DLD1 (cell line): ENCODE measurements at regions not wholly inside any gene's neighbourhood (a gene's known extent, or its start where the extent isn't known, plus 50 kb on each side); places are given as distances from the start of the nearest gene placed in this dataset.

Experiments used
- in situ Hi-C: cut with HindIII; loops from 2 replicates; pipeline ENCODE4 v1.10.0; 2017; ENCODE audit warnings: low sequenced_read_pairs

DNA sequence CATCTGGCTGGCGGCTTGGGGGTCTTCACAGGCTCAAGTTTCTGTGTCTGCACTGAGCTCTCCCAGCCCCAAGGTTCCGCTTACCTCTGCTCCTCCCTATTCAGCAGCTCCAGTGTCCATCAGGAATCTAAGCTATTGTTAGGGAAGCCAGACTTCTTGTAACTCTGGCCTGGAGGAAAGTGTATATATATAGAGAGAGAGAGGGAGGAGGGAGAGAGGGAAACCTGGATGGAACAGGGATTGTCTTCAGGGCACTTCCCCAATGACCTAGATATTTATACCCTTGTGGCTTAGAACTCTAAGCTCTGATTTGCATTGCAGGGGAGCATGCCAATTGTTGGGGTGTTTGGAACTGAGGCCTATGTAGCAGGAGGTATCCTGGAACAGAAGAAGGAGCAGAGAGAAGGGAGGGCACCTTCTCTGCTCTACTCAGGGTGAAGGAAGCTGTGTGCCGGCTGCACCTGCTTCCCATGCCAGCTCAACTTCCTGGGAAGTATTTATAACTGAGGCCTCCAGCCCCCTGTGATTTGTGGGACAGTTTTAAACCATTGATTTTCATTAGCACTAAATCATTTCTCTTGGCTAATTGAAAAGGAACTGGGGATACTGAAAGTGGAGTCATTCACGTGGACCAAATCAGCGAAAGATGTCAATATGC, 70.9 kb downstream of the NAV1 start:
- in situ Hi-C loops, result no loop called here

DNA sequence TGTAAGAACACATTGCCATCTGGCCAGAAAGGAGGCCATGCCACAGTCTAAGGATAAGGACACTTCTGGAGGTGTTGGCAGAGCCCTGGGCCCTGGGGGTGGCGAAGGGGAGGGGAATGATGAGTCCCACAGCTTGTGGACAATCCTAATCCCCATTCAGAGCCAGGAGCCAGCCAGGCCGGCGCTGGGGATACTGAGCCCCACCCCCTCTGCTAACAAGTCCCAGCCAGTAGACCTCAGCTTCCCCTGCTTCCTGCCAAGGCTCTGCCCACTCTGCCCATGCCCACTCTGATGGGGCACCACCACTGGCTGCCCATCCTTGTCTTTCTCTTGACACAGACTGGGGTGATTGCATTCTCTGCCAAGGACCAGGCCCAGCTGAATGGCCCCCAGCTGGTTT, 71.9 kb downstream of the NAV1 start:
- in situ Hi-C loops, result no loop called here

DNA sequence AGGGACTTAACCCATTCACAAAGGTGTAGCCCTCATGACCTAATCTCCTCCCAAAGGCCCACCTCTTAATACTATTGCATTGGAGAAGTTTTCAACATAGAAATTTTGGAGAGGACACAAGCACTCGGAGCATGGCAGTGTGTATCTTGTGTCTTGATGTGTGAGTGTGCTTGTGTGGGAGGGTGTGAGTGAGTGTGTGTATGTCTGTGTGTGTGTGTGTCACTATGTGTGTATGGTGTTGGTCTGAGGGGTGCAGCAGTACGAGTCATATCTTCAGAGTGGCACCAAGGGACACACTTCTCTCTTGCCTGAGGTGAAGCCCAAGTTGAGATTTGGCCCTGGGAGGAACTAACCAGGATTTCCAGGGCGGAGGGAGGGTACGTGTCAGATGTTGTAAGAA, 73.7 kb downstream of the NAV1 start:
- in situ Hi-C loops, result no loop called here

DNA sequence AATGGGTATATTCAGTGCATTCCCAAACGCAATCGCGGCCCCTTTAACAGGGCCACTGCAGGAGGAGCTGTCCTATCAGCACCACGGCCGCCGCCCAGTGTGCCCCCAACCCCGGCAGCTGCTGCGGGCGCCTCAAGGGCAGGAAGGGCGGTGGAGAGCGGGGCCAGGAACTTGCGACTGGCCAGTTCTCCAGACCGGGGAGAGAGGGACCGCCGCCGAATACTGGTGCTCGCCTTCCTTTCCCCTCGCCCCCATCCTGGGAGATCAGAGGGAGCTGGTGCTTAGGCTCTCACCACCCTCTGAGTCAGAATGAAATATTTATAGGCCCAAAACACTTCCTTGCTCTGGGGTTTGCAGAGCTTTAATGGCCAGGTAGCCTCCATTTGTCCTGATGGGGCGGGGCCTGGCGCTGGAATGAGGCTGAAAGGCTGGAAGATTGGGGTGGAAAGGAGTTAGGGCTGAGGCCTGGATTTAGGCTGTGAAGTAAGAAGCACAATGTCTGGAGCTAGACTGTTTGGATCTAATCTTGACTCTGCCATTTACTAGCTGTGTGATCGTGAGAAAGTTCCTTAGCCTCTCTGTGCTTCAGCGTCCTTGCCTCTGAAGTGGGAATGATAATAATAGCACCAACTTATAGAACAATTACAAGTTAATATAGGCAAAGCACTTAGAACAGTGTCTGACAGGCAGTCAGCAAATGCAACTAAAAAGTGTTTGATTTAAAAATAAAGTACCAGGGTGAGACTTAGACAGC, 75.5 kb downstream of the NAV1 start:
- in situ Hi-C loops, result no loop called here

DNA sequence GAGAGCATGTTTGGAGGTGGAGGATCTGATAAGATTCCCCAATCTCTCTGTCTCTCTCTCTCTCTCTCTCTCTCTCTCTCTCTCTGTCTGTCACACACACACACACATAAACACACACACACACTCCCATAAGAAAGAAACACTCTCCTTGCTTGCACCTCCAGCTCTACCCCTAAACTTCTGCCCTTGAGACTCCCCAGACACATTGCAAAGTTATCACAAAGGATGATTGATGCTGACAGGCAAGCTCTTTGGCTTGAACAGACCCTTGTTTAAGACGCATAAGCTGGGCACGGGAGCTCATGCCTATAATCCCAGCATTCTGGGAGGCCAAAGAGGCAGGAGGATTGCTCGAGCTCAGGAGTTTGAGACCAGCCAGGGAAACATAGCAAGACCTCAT, 78.2 kb downstream of the NAV1 start:
- in situ Hi-C loops, result no loop called here

DNA sequence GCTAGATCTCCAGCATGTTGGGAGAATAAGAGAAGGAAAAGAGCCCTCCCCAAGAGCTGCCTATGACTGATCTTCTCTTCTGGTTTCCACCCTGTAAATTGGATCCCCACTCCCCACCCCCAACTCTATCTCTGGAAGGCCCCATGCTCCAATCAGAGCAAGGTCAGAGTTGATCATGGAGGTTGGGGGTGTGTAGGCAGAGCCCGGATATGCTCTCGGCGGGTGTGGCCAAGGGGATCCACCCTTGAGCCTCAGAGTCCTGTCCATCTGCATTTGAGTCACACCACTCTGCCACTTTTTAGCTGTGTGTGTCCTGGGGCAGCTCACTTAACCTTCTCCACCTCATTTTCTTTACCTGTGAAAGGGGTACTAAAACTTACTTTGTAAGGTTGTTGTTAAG, 79.5 kb downstream of the NAV1 start:
- in situ Hi-C loops, result no loop called here

DNA sequence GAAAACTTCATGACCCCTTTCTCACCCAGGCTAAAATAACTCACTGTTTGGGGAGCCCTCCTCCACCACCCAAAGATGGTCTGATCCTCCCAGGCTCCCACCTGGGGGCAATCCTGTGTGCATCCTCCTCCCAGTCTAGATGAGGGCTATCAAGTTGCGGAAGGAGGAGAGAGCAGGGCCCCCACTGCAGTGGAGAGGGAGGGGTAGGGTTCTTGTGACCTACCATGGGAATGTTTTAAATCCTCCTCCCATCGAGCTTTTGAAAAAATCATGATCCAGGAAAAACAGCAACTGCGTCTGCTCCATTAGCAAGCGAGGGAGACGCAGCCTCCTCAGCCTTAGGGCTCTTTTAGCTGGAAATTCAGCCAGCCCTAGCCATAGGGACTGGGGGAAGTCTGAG, 80.0 kb downstream of the NAV1 start:
- in situ Hi-C loops, result no loop called here

DNA sequence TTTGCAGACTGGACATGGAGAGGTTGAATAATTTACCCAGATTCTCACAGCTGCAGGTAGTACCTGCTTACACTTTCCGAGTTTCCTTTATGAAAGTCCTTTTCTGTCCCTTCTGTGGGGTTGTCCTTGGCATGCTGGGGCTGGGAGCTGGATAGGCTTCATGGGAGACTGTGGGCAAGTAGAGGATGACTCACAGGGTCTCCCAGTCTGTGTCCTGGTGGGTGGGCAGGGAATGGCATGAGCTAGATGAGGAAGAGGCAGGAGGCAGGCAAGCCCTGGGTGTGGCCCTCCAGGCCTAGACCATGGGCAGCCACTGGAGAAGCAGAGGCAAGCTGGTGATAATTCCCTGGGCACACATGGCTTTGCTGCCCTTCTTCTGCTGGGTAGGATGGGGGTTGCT, 80.6 kb downstream of the NAV1 start:
- in situ Hi-C loops, result no loop called here

DNA sequence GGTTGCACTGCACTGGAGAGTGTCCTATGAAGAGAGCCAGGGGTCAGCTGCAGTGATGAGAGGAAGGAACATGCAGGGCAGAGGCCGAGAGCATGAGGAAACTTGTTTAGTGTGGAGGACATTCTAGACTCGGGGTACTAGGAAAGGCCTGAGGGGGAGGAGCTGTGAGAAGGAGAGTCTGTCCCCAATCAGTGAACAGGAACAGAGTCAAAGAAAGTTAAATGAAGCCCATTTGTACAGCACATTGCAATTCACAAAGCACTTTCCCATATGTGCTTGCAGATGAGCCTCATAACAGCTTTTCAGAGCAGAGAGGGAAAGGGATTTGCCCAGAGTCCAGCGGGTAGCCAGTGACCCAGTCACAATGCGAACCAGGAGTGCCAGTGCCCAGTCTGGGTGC, 83.4 kb downstream of the NAV1 start:
- in situ Hi-C loops, result no loop called here

DNA sequence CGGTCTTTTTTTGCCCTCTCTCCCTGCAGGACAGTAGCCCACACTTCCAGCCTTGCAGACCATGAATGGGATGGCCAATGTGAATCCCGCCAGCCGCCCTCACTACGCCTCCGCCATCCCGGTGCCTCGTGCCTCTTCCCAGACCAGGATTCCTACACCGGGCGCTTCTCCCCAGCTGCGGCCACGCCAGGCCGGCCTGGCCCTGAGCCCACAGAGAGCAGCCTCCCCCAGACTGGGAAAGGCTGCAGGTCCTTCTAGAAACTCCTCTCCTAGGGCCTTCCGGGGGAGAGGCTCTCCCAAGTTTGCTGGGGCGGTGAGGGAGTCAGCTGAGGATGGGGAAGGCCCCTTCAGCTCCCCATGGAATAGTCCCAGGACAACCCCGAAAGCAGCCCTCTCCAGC, 83.9 kb downstream of the NAV1 start:
- in situ Hi-C loops, result no loop called here

DNA sequence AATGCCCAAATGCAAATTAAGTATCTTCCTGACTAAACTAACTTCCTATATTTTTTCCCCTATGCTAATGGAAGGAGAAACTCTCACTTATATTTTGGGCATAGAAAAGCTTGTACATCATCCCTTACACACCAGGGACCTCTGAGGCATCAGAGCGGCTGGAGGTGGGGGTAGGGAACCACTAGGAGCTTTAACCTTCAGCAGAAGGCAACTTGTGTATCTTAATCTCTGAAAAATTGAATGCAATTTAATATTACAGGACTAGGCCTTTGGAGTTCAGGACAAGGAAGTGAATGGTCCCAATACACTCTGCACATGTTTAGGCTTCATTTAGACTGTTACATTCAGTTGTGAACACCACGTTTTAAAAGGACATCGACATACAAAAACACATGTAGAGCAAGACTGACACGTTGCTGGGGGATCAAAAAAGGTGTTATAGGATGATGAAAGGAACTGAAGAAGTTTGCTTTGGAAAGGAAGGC, 85.9 kb downstream of the NAV1 start:
- in situ Hi-C loops, result no loop called here

DNA sequence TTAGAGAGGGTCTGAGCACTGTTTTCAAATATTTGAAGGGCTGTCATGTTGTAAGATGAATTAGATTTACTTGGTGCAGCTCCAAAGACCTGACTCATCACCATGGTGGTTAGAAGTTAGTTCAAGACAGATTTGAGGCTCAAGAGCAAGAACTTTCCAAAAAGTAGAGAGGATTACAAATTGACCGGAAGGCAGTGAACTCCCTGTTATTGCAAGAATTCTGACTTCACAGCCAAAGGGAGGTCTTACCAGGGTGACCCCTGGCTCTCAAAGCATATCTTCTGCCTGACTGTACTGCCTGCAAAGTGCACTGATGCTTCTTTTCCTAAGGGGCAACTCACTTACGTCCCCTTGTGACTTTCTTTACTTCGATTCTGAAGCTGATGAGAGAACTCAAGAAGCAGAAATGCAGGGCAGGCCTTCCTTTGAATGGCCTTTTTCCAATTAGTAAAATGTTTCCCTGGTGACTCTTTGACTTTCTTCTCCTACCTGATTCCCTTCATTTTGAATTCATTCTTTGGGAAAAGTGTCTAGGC, 86.4 kb downstream of the NAV1 start:
- in situ Hi-C loops, result no loop called here

DNA sequence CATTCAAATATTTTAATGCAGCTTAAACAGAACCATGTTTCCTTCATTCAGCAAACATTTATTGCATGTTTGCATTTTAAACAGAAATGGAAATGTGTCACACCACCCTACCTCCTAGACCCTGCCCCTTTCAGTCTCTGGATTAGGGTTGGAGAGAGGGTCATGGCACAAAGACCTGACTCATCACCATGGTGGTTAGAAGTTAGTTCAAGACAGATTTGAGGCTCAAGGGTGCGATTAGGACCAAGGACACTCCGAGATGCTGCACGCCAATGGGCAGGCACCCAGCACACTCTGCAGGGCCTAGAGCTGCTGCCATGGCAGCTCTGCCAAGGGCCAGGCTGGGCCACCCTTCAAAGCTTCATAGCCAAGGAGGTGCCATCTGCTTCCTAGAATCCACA, 86.9 kb downstream of the NAV1 start:
- in situ Hi-C loops, result no loop called here

DNA sequence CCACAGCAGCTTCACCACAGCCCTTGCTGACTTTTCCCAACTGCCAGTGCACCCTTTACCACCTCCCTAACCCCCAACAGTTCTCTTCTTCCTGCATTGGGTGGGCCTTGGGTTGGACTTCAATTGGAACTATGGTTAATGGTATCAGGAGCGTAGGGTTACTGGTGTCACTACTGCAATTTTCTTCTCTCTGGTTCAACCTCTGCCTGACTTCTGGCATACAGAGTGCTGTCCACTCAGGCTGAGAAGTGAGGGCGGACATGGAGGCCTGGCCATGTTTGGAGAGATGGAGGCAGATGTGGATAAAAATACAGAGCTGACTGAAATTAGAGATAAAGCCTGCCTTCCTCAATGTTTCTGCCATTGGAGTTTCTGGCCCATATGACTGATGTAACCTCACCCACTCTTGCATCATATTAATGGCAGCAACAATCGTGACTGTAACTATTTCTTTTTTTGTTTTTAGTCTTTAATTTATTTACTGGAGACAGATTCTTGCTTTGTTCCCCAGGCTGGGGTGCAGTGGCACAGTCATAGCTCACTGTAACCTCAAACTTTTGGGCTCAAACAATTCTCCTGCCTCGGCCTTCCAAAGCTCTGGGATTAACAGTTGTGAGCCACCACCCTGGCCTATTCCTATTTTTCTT, 87.8 kb downstream of the NAV1 start:
- in situ Hi-C loops, result no loop called here

DNA sequence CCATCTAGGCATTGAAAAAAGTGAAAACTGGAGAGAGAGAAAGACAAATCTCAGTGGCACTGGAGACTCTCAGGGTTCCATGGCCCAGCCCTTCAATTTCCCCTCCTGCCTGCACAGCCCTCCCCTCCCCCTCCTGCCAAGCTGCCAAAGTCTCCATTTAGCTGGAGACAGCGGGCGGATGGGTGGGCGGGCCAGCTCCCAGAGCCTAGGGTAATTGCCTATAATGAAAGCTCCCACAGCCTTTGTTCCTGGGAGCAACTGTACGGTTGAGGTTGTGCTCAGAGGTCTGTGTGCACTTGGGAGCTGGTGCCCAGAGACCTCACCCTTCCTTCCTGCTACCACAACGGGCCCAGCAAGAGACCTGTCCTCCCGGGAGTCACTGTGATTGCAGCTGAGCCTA, 89.6 kb downstream of the NAV1 start:
- in situ Hi-C loops, result no loop called here

DNA sequence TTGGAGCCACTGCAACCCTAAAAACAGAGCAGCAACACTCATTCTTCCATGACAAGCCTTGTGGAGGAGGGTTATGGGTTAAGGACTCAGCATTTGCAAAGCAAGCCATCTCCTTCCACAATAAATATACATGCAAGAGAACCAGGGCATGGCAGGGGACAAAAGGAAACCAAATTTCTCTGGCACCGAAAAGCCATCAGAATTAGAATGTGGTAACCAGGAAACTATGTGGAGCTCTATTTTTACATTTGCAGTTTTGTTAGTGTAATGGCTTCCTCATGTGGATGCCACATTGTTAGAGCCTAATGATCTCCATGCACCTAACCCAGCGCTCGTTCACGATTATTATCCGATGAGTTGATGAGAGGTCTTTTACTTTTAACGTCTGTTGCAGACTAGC, 91.7 kb downstream of the NAV1 start:
- in situ Hi-C loops, result no loop called here

DNA sequence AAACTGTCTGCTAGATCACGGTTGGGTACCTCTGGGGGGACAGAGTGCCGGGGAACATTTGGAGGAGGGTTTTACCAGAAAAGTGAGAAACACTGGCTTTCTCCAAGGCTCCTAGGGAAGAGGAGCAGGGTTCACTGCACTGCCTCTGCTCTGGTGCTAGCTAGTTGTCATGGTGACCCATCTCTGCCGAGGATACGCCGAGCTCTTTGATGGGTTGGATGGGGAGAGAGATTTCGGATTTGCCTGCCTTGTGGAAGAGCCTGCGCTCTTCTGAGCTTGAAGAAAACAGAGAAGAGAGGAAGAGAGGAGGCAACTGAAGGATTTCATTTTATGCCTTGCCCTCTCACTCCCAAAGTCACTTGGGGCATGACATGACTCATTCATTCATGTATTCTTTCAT, 92.1 kb downstream of the NAV1 start:
- in situ Hi-C loops, result no loop called here

DNA sequence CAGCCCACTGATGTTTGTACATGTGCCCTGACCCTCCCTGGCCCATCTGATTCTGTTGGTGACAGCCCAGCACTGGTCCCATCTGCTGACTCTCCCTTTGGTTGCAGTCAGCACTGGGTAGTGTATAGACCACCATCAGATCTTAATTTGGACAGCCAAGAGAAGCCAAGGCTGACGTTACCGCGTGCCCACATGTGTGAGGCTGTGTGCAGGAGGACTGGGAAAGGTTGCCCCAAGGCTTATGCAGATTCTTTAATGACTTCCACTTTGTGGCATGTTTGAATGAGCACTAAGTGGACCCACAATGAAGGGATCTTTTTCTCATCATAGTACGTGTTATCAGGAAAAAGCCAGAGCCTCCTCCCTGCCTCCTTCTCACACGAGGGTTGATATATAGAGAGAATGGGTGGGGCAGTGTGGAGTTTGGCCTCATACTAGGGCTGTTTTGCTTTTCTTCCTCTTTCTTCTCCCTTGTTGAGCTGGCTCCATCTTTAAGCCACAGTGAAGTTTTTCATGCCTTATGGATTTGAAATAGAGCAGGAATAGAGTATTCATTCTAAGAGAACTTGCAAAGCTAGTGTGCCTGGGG, 93.5 kb downstream of the NAV1 start:
- in situ Hi-C loops, result no loop called here

DNA sequence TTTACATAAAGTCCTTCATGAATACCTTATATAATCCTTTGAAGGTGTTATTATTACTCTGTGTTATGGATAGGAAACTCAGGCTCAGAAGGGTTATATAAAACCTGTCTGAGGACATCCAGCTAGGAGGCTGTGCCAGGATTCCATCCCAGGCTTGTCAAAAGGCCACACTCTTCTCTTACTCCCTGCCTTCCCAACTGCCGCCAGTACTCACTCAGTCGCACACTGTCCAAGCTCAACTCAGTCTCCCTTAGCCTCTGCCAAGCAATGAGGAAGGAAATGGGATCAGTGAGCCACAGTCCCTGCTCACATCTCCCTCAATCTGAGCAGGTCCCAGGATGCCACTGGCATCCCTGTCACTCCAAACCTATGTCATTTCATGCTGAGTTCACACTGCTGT, 94.4 kb downstream of the NAV1 start:
- in situ Hi-C loops, result no loop called here

DNA sequence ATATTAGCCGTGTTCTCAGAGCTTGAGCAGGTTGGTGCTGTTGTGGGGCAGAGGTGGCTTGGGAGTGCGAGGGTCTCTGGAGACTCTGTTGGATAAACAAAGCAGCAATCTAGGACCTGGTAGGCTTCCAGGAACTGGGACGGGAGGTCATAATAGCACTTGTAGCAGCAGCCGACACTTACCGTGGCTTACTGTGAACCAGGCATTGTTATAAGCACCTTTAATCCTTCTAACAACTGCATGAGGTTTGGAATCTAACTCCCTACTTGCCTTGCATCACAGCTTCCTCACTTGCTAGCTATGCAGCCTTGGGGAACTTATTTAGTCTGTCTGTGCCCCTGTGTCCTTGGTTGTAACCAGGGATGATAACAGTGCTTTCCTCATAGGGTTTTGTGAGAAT, 94.9 kb downstream of the NAV1 start:
- in situ Hi-C loops, result no loop called here

DNA sequence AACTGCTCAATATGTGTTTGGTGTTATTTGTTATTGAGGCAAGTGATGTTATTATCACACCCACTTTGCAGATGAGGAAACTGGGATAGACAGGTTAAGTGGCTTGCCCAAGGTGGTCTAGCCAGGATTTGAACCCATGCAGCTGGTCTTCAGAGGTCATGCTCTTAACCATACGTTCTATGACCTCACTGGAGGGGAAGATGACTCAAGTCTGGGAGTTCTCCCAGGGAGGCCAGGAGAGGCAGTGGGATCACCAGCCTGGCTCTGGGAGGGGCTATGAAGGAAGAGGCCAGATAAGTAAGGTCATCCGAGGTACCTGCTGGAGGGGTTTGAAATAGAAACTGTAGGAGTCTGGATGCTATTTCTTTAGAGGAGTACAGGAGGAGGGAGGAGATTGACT, 95.3 kb downstream of the NAV1 start:
- in situ Hi-C loops, result no loop called here

DNA sequence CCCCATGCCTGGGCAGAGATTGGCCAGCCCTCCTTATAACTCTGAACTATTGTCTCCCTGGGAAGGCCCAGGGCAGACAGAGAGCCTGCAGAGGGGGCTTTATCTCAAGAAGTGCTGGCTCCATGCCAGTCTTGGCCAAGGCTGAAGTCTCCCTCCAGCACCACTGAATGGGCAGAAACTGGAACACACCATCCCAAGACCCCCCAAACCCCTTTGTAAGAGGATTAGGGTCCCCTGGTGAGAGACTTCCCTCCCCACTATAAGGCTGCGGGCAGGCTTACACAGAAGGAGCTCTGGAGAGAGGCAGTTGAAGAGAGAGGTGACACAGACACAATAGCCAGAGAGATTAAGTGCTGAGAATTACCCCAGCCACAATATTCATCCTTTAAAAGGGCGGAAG, 97.2 kb downstream of the NAV1 start:
- in situ Hi-C loops, result no loop called here
